HG03520 (cell line): ENCODE measurements at regions not wholly inside any gene's neighbourhood (a gene's known extent, or its start where the extent isn't known, plus 50 kb on each side); places are given as distances from the start of the nearest gene placed in this dataset.

Experiments
- ATAC-seq: cut with Tn5 transposase; IDR thresholded peaks from one replicate; pipeline ENCODE4 v1.9.1; 2021; ENCODE audit warnings: mild to moderate bottlenecking, moderate library complexity; ENCODE audit not compliant: unreplicated experiment

DNA sequence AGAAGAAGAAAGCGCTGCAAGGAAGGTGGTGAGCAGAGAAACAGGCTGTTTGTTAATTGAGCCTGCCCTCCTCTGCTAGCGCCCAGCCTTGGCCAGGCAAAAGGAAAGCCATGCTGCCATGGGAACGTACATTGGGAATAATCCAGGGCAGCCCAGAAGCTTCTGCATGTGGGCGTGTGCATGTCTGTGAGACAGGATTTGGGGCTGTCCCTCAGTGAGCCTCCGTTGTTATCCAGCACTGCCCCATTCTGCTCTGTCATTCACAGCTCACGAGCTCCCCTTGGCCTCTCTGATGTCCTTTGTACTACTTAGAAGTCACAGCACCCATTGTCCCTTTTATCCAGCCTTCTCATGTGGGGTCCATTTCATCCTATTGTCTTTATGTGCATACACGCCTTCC is 239.1 kb upstream of the ROPN1 start:
- ATAC-seq, result no peak

GRCh38 chr3:124234852-124235252 is 242.9 kb upstream of the ROPN1 start:
- ATAC-seq, result no peak

DNA sequence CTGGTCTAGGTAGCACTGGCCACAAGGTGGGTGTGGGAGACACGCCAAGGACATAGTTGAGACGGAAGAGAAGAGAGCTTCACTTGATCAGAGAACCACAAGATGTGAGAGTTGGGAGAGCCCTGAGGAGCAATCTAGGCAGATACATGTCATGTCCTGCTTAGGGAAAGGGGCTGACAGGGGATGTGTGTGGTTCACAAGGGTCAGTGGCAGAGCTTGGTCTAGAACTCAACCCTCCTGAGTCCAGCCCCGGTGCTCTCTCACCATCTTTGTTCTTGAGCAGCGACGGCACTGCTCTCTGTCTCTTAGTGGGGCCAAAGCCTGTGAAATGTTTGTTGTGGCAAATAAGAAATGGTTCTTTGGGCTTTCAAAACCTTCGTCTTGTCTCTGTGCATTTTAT is 243.5 kb upstream of the ROPN1 start:
- ATAC-seq, result no peak

GRCh38 chr3:124243177-124243859 is 251.4 kb upstream of the ROPN1 start:
- ATAC-seq, result no peak

DNA sequence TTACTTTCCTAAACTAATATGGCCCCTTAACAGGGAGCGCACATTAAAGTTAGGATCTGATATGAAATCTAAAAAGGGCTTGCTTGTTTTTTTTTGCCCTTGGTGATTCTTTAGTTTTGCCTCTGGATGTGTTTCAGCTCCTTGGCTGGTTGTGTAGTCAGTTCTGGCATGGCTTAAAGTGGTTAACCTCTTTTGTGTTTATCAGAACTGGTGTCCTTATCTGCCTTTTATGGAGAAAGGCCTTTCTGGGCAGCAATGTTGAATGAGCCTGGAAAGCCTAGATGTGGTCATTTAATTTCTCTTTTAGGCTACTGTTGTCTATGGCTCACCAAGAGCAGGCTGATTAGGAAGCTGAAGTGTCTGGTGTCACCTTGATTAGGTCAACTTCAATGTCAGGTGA is 254.5 kb upstream of the ROPN1 start:
- ATAC-seq, result no peak

GRCh38 chr3:124246949-124247348 is 255.0 kb upstream of the ROPN1 start:
- no peak for ATAC-seq

GRCh38 chr3:124248471-124249028 is 256.6 kb upstream of the ROPN1 start:
- ATAC-seq, result no peak

- no peak for ATAC-seq
Observed at GRCh38 chr3:124249038-124249437, 257.1 kb upstream of the ROPN1 start.

- ATAC-seq, result no peak
Observed at GRCh38 chr3:124250053-124250452, 258.1 kb upstream of the ROPN1 start.

- ATAC-seq, result no peak
Observed at GRCh38 chr3:124256156-124256555, 264.2 kb upstream of the ROPN1 start.

GRCh38 chr3:124256599-124256998 is 264.7 kb upstream of the ROPN1 start:
- ATAC-seq, result no peak

DNA sequence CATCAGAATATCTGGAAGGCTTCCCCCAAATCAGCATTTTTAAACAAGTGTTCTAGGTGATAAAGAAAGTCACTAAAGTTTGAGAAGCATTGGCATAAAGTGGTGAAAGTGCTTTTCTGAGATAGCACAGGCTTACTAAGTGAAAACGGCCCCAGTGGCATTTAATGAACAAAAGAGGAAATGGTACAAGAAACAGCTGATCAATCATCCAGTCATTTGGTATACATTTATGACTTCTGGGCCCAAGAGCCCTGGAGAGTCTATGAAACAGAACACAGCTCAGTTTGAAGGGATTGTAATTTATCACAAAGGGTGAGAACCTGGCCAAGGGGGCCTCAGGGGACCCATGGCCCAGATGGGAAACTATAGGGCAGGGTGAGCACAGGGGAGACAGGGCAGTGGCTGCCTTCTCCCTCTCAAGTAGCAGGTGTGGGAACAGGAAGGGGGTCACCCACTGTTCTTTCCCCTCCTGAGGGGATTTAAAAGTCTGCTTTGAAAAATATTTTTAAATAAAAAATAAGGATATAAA is 265.5 kb upstream of the ROPN1 start:
- no peak for ATAC-seq

- no peak for ATAC-seq
Observed at GRCh38 chr3:124258057-124258500, 266.2 kb upstream of the ROPN1 start.

- ATAC-seq, result no peak
Observed at GRCh38 chr3:124260206-124260915, 268.4 kb upstream of the ROPN1 start.

DNA sequence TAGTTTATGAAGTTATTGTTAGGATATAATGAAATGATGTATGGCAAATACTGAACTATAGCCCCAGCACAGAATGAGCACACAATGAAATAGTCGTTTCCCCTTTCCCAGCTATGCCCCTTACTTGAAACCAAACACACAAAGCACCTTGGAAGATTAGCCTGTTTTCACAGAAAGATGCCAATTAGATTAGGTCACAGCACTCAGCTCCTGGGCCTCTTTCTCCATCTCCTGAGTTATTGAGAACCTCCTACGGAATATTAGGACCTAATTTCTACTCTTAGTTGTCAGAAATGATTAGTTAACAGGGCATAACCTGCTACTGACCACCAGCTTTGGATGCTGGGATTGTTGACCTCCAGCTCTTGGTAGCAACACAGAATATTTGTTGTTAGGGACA is 269.4 kb upstream of the ROPN1 start:
- ATAC-seq, result no peak

GRCh38 chr3:124263168-124263567 is 271.2 kb upstream of the ROPN1 start:
- no peak for ATAC-seq

DNA sequence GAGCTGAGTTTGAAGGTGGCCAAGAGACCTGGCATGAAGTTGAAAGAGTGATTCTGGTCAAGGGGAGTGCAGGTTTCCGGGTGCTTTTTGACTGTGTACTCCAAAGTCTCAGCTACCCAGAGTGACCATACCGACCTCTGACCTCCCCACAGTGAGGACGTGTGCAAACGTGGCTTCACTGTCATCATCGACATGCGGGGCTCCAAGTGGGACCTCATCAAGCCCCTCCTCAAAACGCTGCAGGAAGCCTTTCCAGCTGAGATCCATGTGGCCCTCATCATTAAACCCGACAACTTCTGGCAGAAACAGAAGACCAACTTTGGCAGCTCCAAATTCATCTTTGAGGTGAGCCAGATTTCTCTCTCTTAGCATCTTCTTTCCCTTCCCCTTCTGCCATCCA is 272.4 kb upstream of the ROPN1 start:
- ATAC-seq, result no peak

GRCh38 chr3:124266487-124266886 is 274.6 kb upstream of the ROPN1 start:
- ATAC-seq, result no peak

DNA sequence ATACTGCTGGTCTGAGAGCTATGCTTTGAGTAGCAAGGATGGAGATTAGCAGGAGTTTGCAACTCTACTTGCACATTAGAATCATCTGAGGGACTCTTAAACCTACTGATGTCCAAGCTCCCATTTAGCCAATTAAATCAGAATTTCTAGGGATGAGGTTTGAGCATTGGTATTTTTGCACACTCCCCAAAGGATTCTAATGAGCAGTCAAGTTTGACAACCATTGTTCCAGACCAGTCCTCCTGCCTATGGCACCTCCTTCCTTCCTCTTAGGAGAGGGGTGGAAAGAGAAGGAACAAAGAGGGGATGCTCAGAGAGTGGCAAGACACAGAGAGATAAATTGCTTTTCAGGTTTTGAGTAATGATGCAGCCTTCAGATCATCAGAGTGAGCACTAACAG is 275.5 kb upstream of the ROPN1 start:
- ATAC-seq, result no peak

DNA sequence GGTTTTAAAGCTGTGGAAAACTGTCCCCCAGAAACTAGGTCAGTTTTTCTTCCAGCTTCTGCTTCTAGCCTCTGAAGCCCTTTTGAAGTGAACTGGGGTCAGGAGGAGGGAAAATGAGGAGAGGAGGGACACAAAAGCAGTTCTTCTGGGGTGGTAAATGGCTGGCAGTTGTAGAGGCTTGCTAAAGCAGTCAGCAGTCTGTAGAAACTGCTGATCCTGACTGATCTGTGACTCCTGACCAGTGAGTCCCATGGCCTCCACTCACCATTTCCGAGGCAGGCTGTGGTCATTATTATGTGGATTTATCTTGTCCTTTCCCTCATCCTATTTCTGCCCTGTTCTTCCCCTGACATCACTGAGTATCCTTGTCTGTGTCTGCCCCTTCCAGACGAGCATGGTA is 276.4 kb upstream of the ROPN1 start:
- ATAC-seq, result no peak

- ATAC-seq, result no peak
Observed at GRCh38 chr3:124269619-124270018, 277.7 kb upstream of the ROPN1 start.

DNA sequence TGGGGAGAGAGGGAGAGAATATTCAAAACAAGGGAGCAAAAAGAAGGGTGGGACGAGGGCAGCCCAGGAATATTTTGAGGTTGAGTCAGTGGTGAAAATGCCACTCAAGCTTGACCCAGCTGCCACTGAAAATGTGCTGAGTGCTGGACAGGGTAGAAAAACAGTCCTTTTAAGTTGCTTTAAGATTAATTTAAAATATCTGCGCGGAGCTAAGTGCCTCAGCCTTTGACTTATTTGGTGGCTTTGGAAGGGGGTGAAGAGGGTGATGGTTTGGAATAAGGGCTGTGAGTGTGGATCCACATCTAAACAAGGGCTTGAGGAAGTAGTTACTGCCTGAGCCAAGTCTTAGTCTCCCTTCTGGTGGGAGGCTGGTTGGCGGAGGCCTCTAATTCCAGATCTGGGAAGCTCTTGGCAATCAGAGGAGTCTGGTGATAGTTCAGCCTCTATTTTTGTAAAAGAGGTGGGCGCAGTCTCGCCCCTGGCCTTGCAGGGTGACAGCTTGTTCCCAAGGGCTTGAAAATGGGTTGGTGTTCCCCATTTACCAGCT is 280.8 kb upstream of the ROPN1 start:
- ATAC-seq, result no peak
